Panc1 (cell line): ENCODE measurements at regions not wholly inside any gene's neighbourhood (a gene's known extent, or its start where the extent isn't known, plus 50 kb on each side); places are given as distances from the start of the nearest gene placed in this dataset.

Source experiments
- ATAC-seq: fragments of 200-7000 bp; cut with Tn5 transposase; 2 replicates; pipeline ENCODE4 v1.9.1; 2020; ENCODE audit warnings: mild to moderate bottlenecking, moderate library complexity
- BruUV-seq: library from RNA; stranded (reverse); fragments of 400-500 nt; replicated peaks from 2 replicates; lab custom pipeline; 2021; lab: Mats Ljungman, UMichigan
- CTCF ChIA-PET: fragments of 300-600 bp; sonication (Branson Sonifier 250); formaldehyde crosslinking; loops from one replicate; lab custom pipeline; 2022; ENCODE audit warnings: antibody characterized with exemption; lab: Charles Lee
- POLR2A ChIA-PET: fragments of 300-600 bp; sonication (Branson Sonifier 250); formaldehyde crosslinking; loops from one replicate; lab custom pipeline; 2022; ENCODE audit warnings: antibody characterized with exemption; lab: Charles Lee
- DNase-seq: peaks from one replicate; pipeline ENCODE4 v3.0.0-alpha.2; 2010; ENCODE audit warnings: low read depth, low spot score
- H3K27ac ChIP-seq: 2 replicates; pipeline ENCODE4 v1.5.1; 2011; ENCODE audit warnings: mild to moderate bottlenecking, low read length, inconsistent platforms
- H3K27me3 ChIP-seq: fragments of 200-500 bp; sonication (Bioruptor generic); 2 replicates; pipeline ENCODE4 v1.6.0; 2014; ENCODE audit warnings: low read length, inconsistent platforms; ENCODE audit not compliant: control insufficient read depth, insufficient read depth
- H3K36me3 ChIP-seq: fragments of 200-500 bp; sonication (Bioruptor generic); 2 replicates; pipeline ENCODE4 v1.5.1; 2014; ENCODE audit warnings: inconsistent platforms, mild to moderate bottlenecking, low read length, moderate library complexity; ENCODE audit not compliant: control insufficient read depth, insufficient read depth
- H3K4me1 ChIP-seq: 2 replicates; pipeline ENCODE4 v1.5.1; 2011; ENCODE audit warnings: inconsistent platforms, mild to moderate bottlenecking, low read length, moderate library complexity; ENCODE audit not compliant: control insufficient read depth, insufficient read depth
- H3K4me3 ChIP-seq, 2 experiments: 2 replicates each; pipeline ENCODE4 v1.5.1; 2011 to 2012; ENCODE audit warnings: low read depth in 2 of 2, low read length in 2 of 2, mild to moderate bottlenecking in 2 of 2, inconsistent platforms in 1 of 2, moderate library complexity in 1 of 2
- H3K9me3 ChIP-seq: fragments of 200-500 bp; sonication (Bioruptor generic); 2 replicates; pipeline ENCODE4 v1.5.1; 2014; ENCODE audit warnings: low read depth, mild to moderate bottlenecking, inconsistent platforms, low read length, moderate library complexity; ENCODE audit not compliant: control insufficient read depth, insufficient read depth
- CTCF ChIP-seq: fragments of 450-650 bp; IDR thresholded peaks from 2 replicates; pipeline ENCODE4 v1.5.1; 2017; ENCODE audit warnings: mild to moderate bottlenecking
- POLR2AphosphoS5 ChIP-seq: IDR thresholded peaks from 2 replicates; pipeline ENCODE4 v1.6.1; 2012; ENCODE audit warnings: mild to moderate bottlenecking, low read depth, low read length, moderate library complexity
- REST ChIP-seq, 2 experiments: IDR thresholded peaks; 2 replicates each; pipeline ENCODE4 v1.6.1; 2011 to 2012; ENCODE audit warnings: low read depth in 2 of 2, control low read depth in 1 of 2, low read length in 1 of 2, mild to moderate bottlenecking in 1 of 2, moderate library complexity in 1 of 2; ENCODE audit not compliant: insufficient read depth in 1 of 2
- SIN3A ChIP-seq: IDR thresholded peaks from 2 replicates; pipeline ENCODE4 v1.6.1; 2012; ENCODE audit warnings: low read depth, mild to moderate bottlenecking, low read length, moderate library complexity, borderline replicate concordance; ENCODE audit not compliant: insufficient read depth
- TCF7L2 ChIP-seq: IDR thresholded peaks from 2 replicates; pipeline ENCODE4 v1.6.1; 2011; ENCODE audit warnings: mild to moderate bottlenecking, low read depth, low read length, inconsistent platforms
- in situ Hi-C: cut with HindIII; loops from 2 replicates; pipeline ENCODE4 v1.10.0; 2016; ENCODE audit warnings: low sequenced_read_pairs, low pct_unique_long_range_greater_than_20kb
- intact Hi-C: fragments of 100-400 bp; cut with micrococcal nuclease; formaldehyde crosslinking; loops from one replicate; pipeline ENCODE4 v1.10.0; 2022; ENCODE audit not compliant: unreplicated experiment

- H3K27me3 ChIP-seq: no peaks in the 10 kb centered on the region
- H3K9me3 ChIP-seq: no peaks in the 10 kb centered on the region
- ChIA-PET CTCF (no interaction called here), POLR2A (no interaction called here)
- intact Hi-C loops (no loop called here), in situ Hi-C loops (no loop called here)
- no peaks in the 10 kb centered on the region for H3K36me3 ChIP-seq
- DNase-seq (no peak), ATAC-seq (no peak)
- no peak overlapping the region for H3K4me3 ChIP-seq
- no peak overlapping the region for H3K27ac ChIP-seq
- TF ChIP-seq POLR2AphosphoS5 (no peak), SIN3A (no peak), TCF7L2 (no peak), CTCF (no peak), REST (IDR thresholded peaks at IDR 0.05; ENCODE audit: insufficient read depth in 1 of 2, low read depth in 2 of 2, low read length in 1 of 2) (no peak)
- no peaks in the 10 kb centered on the region for H3K4me1 ChIP-seq
- no TSS peak for BruUV-seq
Observed at GRCh38 chrX:44770121-44770520, 73.7 kb upstream of the DUSP21 start.

- ChIA-PET CTCF (no interaction called here), POLR2A (no interaction called here)
- DNase-seq (no peak), ATAC-seq (no peak)
- Histone ChIP-seq H3K4me3 (no peak overlapping the region), H3K9me3 (no peaks in the 10 kb centered on the region), H3K36me3 (no peaks in the 10 kb centered on the region), H3K4me1 (no peaks in the 10 kb centered on the region), H3K27me3 (no peaks in the 10 kb centered on the region), H3K27ac (no peak overlapping the region)
- no TSS peak for BruUV-seq
- intact Hi-C loops (no loop called here), in situ Hi-C loops (no loop called here)
- no peak for TF ChIP-seq REST (IDR thresholded peaks at IDR 0.05; ENCODE audit: insufficient read depth in 1 of 2, low read depth in 2 of 2, low read length in 1 of 2)
- TF ChIP-seq POLR2AphosphoS5: no peak
- TF ChIP-seq CTCF: no peak
- TF ChIP-seq TCF7L2: no peak
- no peak for TF ChIP-seq SIN3A
Observed at GRCh38 chrX:44767308-44767707, 76.5 kb upstream of the DUSP21 start.
